NCI-H345 (cell line): ENCODE measurements at regions not wholly inside any gene's neighbourhood (a gene's known extent, or its start where the extent isn't known, plus 50 kb on each side); places are given as distances from the start of the nearest gene placed in this dataset.

ENCODE experiments used
- DNase-seq: peaks from one replicate; lab custom pipeline; 2025; lab: John Stamatoyannopoulos, UW

- peak; percentile 86 for DNase-seq
Observed at GRCh38 chr10:78567680-78568455, 500.9 kb upstream of the ZMIZ1 start.

- no peak for DNase-seq
Observed at GRCh38 chr10:78568620-78569019, 500.1 kb upstream of the ZMIZ1 start.

- no peak for DNase-seq
Observed at GRCh38 chr10:78570633-78571235, 498.0 kb upstream of the ZMIZ1 start.

GRCh38 chr10:78571286-78571685 is 497.5 kb upstream of the ZMIZ1 start:
- peak; percentile 13 for DNase-seq

- DNase-seq, result no peak
Observed at GRCh38 chr10:78571891-78572290, 496.9 kb upstream of the ZMIZ1 start.

GRCh38 chr10:78572565-78572964 is 496.2 kb upstream of the ZMIZ1 start:
- DNase-seq, result no peak

GRCh38 chr10:78574547-78574946 is 494.2 kb upstream of the ZMIZ1 start:
- no peak for DNase-seq

GRCh38 chr10:78575400-78575799 is 493.4 kb upstream of the ZMIZ1 start:
- DNase-seq, result no peak

- no peak for DNase-seq
Observed at GRCh38 chr10:78576276-78576675, 492.5 kb upstream of the ZMIZ1 start.

- no peak for DNase-seq
Observed at GRCh38 chr10:78577712-78578111, 491.1 kb upstream of the ZMIZ1 start.

GRCh38 chr10:78578929-78579328 is 489.8 kb upstream of the ZMIZ1 start:
- peak; percentile 21 for DNase-seq

GRCh38 chr10:78579576-78579975 is 489.2 kb upstream of the ZMIZ1 start:
- no peak for DNase-seq

GRCh38 chr10:78579995-78580394 is 488.8 kb upstream of the ZMIZ1 start:
- peak; percentile 91 for DNase-seq

- DNase-seq, result no peak
Observed at GRCh38 chr10:78581133-78581694, 487.6 kb upstream of the ZMIZ1 start.

GRCh38 chr10:78582540-78582939 is 486.2 kb upstream of the ZMIZ1 start:
- DNase-seq, result no peak

- no peak for DNase-seq
Observed at GRCh38 chr10:78584266-78584665, 484.5 kb upstream of the ZMIZ1 start.

GRCh38 chr10:78584681-78585080 is 484.1 kb upstream of the ZMIZ1 start:
- DNase-seq, result no peak

- DNase-seq, result no peak
Observed at GRCh38 chr10:78585952-78586351, 482.8 kb upstream of the ZMIZ1 start.

GRCh38 chr10:78588194-78588811 is 480.5 kb upstream of the ZMIZ1 start:
- DNase-seq, result no peak

- DNase-seq, result no peak
Observed at GRCh38 chr10:78589687-78590086, 479.1 kb upstream of the ZMIZ1 start.

GRCh38 chr10:78591066-78591465 is 477.7 kb upstream of the ZMIZ1 start:
- no peak for DNase-seq

GRCh38 chr10:78594559-78595268 is 474.1 kb upstream of the ZMIZ1 start:
- no peak for DNase-seq
